AG20443 (cell line): ENCODE measurements at regions not wholly inside any gene's neighbourhood (a gene's known extent, or its start where the extent isn't known, plus 50 kb on each side); places are given as distances from the start of the nearest gene placed in this dataset.
"Not testable (repeated sequence)": the region's sequence is repeated elsewhere in the genome, so short reads cannot be mapped to it uniquely, and the experiment has no call there.

Source experiments
- DNase-seq: peaks from one replicate; pipeline ENCODE4 v3.0.0; 2012; ENCODE audit warnings: low spot score, mixed read lengths

GRCh38 chrY:7310482-7311269 is 399.1 kb upstream of the AMELY start:
- DNase-seq = peak; percentile 58

GRCh38 chrY:7308816-7309215 is 397.3 kb upstream of the AMELY start:
- no peak for DNase-seq

- DNase-seq = no peak
Observed at GRCh38 chrY:7302306-7302705, 390.8 kb upstream of the AMELY start.

- DNase-seq = no peak
Observed at GRCh38 chrY:7299960-7300359, 388.4 kb upstream of the AMELY start.

- no peak for DNase-seq
Observed at GRCh38 chrY:7292113-7292512, 380.6 kb upstream of the AMELY start.

- DNase-seq = no peak
Observed at GRCh38 chrY:7289889-7290833, 378.6 kb upstream of the AMELY start.

GRCh38 chrY:7288611-7289010 is 377.1 kb upstream of the AMELY start:
- no peak for DNase-seq

- not testable (repeated sequence) for DNase-seq
Observed at GRCh38 chrY:7287963-7288362, 376.4 kb upstream of the AMELY start.

- no peak for DNase-seq
Observed at GRCh38 chrY:7285388-7285787, 373.8 kb upstream of the AMELY start.

GRCh38 chrY:7283001-7283400 is 371.4 kb upstream of the AMELY start:
- no peak for DNase-seq

- DNase-seq = not testable (repeated sequence)
Observed at GRCh38 chrY:7280151-7280740, 368.7 kb upstream of the AMELY start.

- peak; percentile 16 for DNase-seq
Observed at GRCh38 chrY:7275751-7276150, 364.2 kb upstream of the AMELY start.

- peak; percentile 10 for DNase-seq
Observed at GRCh38 chrY:7275014-7275413, 363.5 kb upstream of the AMELY start.

GRCh38 chrY:7274369-7274913 is 362.9 kb upstream of the AMELY start:
- peak; percentile 18 for DNase-seq

- DNase-seq = peak; percentile 80
Observed at GRCh38 chrY:7273587-7274203, 362.1 kb upstream of the AMELY start.

GRCh38 chrY:7272556-7273195 is 361.1 kb upstream of the AMELY start:
- DNase-seq = peak; percentile 33

- no peak for DNase-seq
Observed at GRCh38 chrY:7263773-7264172, 352.2 kb upstream of the AMELY start.

- no peak for DNase-seq
Observed at GRCh38 chrY:7262531-7262930, 351.0 kb upstream of the AMELY start.

GRCh38 chrY:7261254-7261653 is 349.7 kb upstream of the AMELY start:
- DNase-seq = no peak

- DNase-seq = no peak
Observed at GRCh38 chrY:7240101-7240500, 328.5 kb upstream of the AMELY start.

GRCh38 chrY:7211971-7212370 is 300.4 kb upstream of the AMELY start:
- no peak for DNase-seq
